ENCODE measurements at regions not wholly inside any gene's neighbourhood (a gene's known extent, or its start where the extent isn't known, plus 50 kb on each side); places are given as distances from the start of the nearest gene placed in this dataset.

DNA sequence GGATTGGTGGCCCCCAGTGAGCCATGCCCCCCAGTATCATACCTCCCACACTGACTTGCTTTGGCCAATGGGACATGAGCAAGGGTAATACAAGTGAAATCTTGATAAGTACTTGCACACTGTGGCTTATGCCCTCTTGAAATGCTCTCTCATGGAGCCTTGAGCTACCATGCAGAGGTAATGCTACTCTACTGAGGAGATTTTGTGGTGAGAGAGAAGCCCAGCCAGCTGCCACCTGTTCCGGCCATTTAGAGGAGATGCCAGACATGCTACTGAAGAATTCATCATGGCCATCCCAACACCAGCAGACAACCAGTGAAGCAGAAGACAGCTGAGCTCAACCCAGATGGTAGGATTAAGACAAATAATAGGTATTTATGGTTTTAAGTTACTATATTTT lies 299.5 kb downstream of the MEF2C start:
- TF ChIP-seq SMC3 (conservative IDR thresholded peaks at IDR 0.05; ENCODE audit: poor library complexity) (no peak), EZH2 (IDR thresholded peaks at IDR 0.05; ENCODE audit: borderline replicate concordance, insufficient read depth, low read length, poor library complexity, severe bottlenecking) (no peak), MXI1 (conservative IDR thresholded peaks at IDR 0.05; ENCODE audit: poor library complexity, severe bottlenecking) (no peak), EP300 (conservative IDR thresholded peaks at IDR 0.05; ENCODE audit: poor library complexity, severe bottlenecking) (no peak), RAD21 (conservative IDR thresholded peaks at IDR 0.05) (no peak), REST (IDR thresholded peaks at IDR 0.05; ENCODE audit: borderline replicate concordance) (no peak), POLR2AphosphoS5 (IDR thresholded peaks at IDR 0.05) (no peak), TAF1 (IDR thresholded peaks at IDR 0.05; ENCODE audit: low read depth) (no peak)
- TF ChIP-seq, protein P1, sequence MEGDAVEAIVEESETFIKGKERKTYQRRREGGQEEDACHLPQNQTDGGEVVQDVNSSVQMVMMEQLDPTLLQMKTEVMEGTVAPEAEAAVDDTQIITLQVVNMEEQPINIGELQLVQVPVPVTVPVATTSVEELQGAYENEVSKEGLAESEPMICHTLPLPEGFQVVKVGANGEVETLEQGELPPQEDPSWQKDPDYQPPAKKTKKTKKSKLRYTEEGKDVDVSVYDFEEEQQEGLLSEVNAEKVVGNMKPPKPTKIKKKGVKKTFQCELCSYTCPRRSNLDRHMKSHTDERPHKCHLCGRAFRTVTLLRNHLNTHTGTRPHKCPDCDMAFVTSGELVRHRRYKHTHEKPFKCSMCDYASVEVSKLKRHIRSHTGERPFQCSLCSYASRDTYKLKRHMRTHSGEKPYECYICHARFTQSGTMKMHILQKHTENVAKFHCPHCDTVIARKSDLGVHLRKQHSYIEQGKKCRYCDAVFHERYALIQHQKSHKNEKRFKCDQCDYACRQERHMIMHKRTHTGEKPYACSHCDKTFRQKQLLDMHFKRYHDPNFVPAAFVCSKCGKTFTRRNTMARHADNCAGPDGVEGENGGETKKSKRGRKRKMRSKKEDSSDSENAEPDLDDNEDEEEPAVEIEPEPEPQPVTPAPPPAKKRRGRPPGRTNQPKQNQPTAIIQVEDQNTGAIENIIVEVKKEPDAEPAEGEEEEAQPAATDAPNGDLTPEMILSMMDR (IDR thresholded peaks at IDR 0.05; ENCODE audit: poor library complexity, severe bottlenecking): no peak

Data from neural cell (in vitro differentiated cells).